GM12892 (cell line): ENCODE measurements at regions not wholly inside any gene's neighbourhood (a gene's known extent, or its start where the extent isn't known, plus 50 kb on each side); places are given as distances from the start of the nearest gene placed in this dataset.

Experiments
- POLR2A ChIP-seq: IDR thresholded peaks from 2 replicates; pipeline ENCODE4 v1.6.1; 2011; ENCODE audit warnings: low read depth, low read length, control low read depth
- POLR2AphosphoS5 ChIP-seq: IDR thresholded peaks from 2 replicates; pipeline ENCODE4 v1.6.1; 2011; ENCODE audit warnings: low read depth, low read length, control low read depth
- TAF1 ChIP-seq: IDR thresholded peaks from 2 replicates; pipeline ENCODE4 v1.6.1; 2011; ENCODE audit warnings: low read depth, mild to moderate bottlenecking, control low read depth, low read length, borderline replicate concordance

DNA sequence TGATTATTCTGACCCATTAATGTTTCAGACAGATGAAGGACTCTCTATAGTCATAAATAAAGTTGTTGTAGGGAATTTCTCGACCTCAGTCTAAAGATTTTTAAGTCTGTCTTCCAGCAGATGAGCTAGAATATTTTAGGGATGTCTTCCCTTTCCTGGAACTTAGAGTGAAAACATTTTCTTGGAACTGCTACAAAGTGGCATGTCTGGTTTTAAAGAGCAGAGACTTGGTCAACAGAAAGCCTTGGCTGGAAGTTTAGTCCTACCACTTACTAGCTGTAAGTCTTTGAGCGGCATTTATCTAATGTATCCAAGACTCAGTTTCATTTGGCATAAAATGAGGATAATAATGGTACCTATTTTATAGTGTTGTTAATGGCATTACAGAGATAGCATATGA is 120.0 kb upstream of the TGFBR2 start:
- TF ChIP-seq POLR2AphosphoS5 = no peak
- no peak for TF ChIP-seq POLR2A
- no peak for TF ChIP-seq TAF1
